Nephron progenitor cell (in vitro differentiated cells): ENCODE measurements at regions not wholly inside any gene's neighbourhood (a gene's known extent, or its start where the extent isn't known, plus 50 kb on each side); places are given as distances from the start of the nearest gene placed in this dataset.

Experiments used
- DNase-seq: peaks from one replicate; pipeline ENCODE4 v3.0.0; 2021
- H3K27ac Mint-ChIP-seq: 2 replicates; pipeline ENCODE4 v1.8.0; 2021; ENCODE audit warnings: mild to moderate bottlenecking, moderate library complexity, mixed read lengths
- H3K27me3 Mint-ChIP-seq: 2 replicates; pipeline ENCODE4 v1.8.0; 2021; ENCODE audit warnings: mild to moderate bottlenecking, low read depth, mixed read lengths; ENCODE audit not compliant: poor library complexity
- H3K36me3 Mint-ChIP-seq: 2 replicates; pipeline ENCODE4 v1.8.0; 2021; ENCODE audit warnings: low read depth, mixed read lengths
- H3K4me1 Mint-ChIP-seq: 2 replicates; pipeline ENCODE4 v1.8.0; 2021; ENCODE audit warnings: mixed read lengths
- H3K4me3 Mint-ChIP-seq: 2 replicates; pipeline ENCODE4 v1.8.0; 2021; ENCODE audit warnings: mild to moderate bottlenecking, moderate library complexity, mixed read lengths
- H3K9me3 Mint-ChIP-seq: 2 replicates; pipeline ENCODE4 v1.8.0; 2021; ENCODE audit warnings: mild to moderate bottlenecking, moderate library complexity, mixed read lengths
- CTCF ChIP-seq: fragments of 200-600 bp; sonication (generic); IDR thresholded peaks from 2 replicates; pipeline ENCODE4 v1.5.0; 2021; ENCODE audit warnings: antibody characterized with exemption

GRCh38 chr4:62226082-62226481 lies 1026.0 kb downstream of the ADGRL3 start:
- H3K4me3 Mint-ChIP-seq = no peak overlapping the region
- TF ChIP-seq CTCF = no peak
- no peak for DNase-seq
- H3K9me3 Mint-ChIP-seq = no peaks in the 10 kb centered on the region
- no peaks in the 10 kb centered on the region for H3K36me3 Mint-ChIP-seq
- H3K27me3 Mint-ChIP-seq = no peaks in the 10 kb centered on the region
- no peaks in the 10 kb centered on the region for H3K4me1 Mint-ChIP-seq
- no peak overlapping the region for H3K27ac Mint-ChIP-seq

GRCh38 chr4:62222121-62222520 lies 1022.0 kb downstream of the ADGRL3 start:
- H3K4me1 Mint-ChIP-seq = peaks cover 14% of the 10 kb centered on the region
- no peak for TF ChIP-seq CTCF

GRCh38 chr4:62210486-62210885 lies 1010.4 kb downstream of the ADGRL3 start:
- no peak overlapping the region for H3K4me3 Mint-ChIP-seq
- TF ChIP-seq CTCF = no peak
- H3K27ac Mint-ChIP-seq = no peak overlapping the region
- H3K9me3 Mint-ChIP-seq = no peaks in the 10 kb centered on the region
- H3K27me3 Mint-ChIP-seq = peaks cover 4% of the 10 kb centered on the region
- no peak for DNase-seq
- no peaks in the 10 kb centered on the region for H3K36me3 Mint-ChIP-seq
- no peaks in the 10 kb centered on the region for H3K4me1 Mint-ChIP-seq

More at GRCh38 chr4:62222121-62222520, 1022.0 kb downstream of the ADGRL3 start:
- Mint-ChIP-seq H3K4me3 (no peak overlapping the region), H3K9me3 (no peaks in the 10 kb centered on the region), H3K36me3 (no peaks in the 10 kb centered on the region), H3K27me3 (no peaks in the 10 kb centered on the region), H3K27ac (no peak overlapping the region)
- DNase-seq = no peak

GRCh38 chr4:62209757-62210485 lies 1009.8 kb downstream of the ADGRL3 start:
- Mint-ChIP-seq H3K27me3 (peaks cover 4% of the 10 kb centered on the region), H3K4me1 (no peaks in the 10 kb centered on the region), H3K27ac (no peak overlapping the region), H3K9me3 (no peaks in the 10 kb centered on the region), H3K4me3 (no peak overlapping the region), H3K36me3 (no peaks in the 10 kb centered on the region)
- no peak for TF ChIP-seq CTCF
- DNase-seq = no peak

- DNase-seq = no peak
- no peak overlapping the region for H3K4me3 Mint-ChIP-seq
- H3K36me3 Mint-ChIP-seq = no peaks in the 10 kb centered on the region
- H3K4me1 Mint-ChIP-seq = no peaks in the 10 kb centered on the region
- no peaks in the 10 kb centered on the region for H3K9me3 Mint-ChIP-seq
- H3K27me3 Mint-ChIP-seq = peaks cover 4% of the 10 kb centered on the region
- no peak for TF ChIP-seq CTCF
- H3K27ac Mint-ChIP-seq = no peak overlapping the region
Observed at GRCh38 chr4:62208921-62209320, 1008.8 kb downstream of the ADGRL3 start.

GRCh38 chr4:62204136-62204535 lies 1004.0 kb downstream of the ADGRL3 start:
- no peak for TF ChIP-seq CTCF
- DNase-seq = no peak
- peaks cover 4% of the 10 kb centered on the region for H3K4me1 Mint-ChIP-seq
- H3K4me3 Mint-ChIP-seq = no peak overlapping the region
- no peak overlapping the region for H3K27ac Mint-ChIP-seq
- H3K27me3 Mint-ChIP-seq = peaks cover 4% of the 10 kb centered on the region
- no peaks in the 10 kb centered on the region for H3K36me3 Mint-ChIP-seq
- H3K9me3 Mint-ChIP-seq = no peaks in the 10 kb centered on the region
